H9 (cell line): ENCODE measurements at regions not wholly inside any gene's neighbourhood (a gene's known extent, or its start where the extent isn't known, plus 50 kb on each side); places are given as distances from the start of the nearest gene placed in this dataset.

Source experiments
- DNase-seq: peaks from one replicate; pipeline ENCODE4 v3.0.0-alpha.2; 2017
- H2AFZ ChIP-seq: one replicate; pipeline ENCODE4 v1.6.1; 2013; ENCODE audit warnings: mild to moderate bottlenecking, low read length, control low read depth, moderate library complexity
- H2AK5ac ChIP-seq: 2 replicates; pipeline ENCODE4 v1.6.1; 2013; ENCODE audit warnings: low read length, control low read depth, mixed read lengths; ENCODE audit not compliant: insufficient read length
- H2BK120ac ChIP-seq: one replicate; pipeline ENCODE4 v1.6.1; 2013; ENCODE audit warnings: low read depth, mild to moderate bottlenecking, low read length, control low read depth, inconsistent platforms; ENCODE audit not compliant: poor library complexity, severe bottlenecking
- H2BK12ac ChIP-seq: 2 replicates; pipeline ENCODE4 v1.6.1; 2013; ENCODE audit warnings: low read length, control low read depth, mixed read lengths, low read depth; ENCODE audit not compliant: insufficient read length
- H2BK15ac ChIP-seq: 2 replicates; pipeline ENCODE4 v1.6.1; 2013; ENCODE audit warnings: low read depth, low read length, control low read depth
- H2BK20ac ChIP-seq: one replicate; pipeline ENCODE4 v1.6.1; 2013; ENCODE audit warnings: low read depth, mild to moderate bottlenecking, low read length, control low read depth, inconsistent platforms; ENCODE audit not compliant: poor library complexity, severe bottlenecking
- H2BK5ac ChIP-seq: 2 replicates; pipeline ENCODE4 v1.6.1; 2013; ENCODE audit warnings: low read length, control low read depth, mixed read lengths; ENCODE audit not compliant: insufficient read length
- H3K14ac ChIP-seq: 2 replicates; pipeline ENCODE4 v1.6.1; 2013; ENCODE audit warnings: low read length, control low read depth; ENCODE audit not compliant: insufficient read depth
- H3K18ac ChIP-seq: 2 replicates; pipeline ENCODE4 v1.6.1; 2013; ENCODE audit warnings: low read depth, mild to moderate bottlenecking, mixed read lengths, low read length, control low read depth; ENCODE audit not compliant: insufficient read length
- H3K23ac ChIP-seq: 2 replicates; pipeline ENCODE4 v1.6.1; 2013; ENCODE audit warnings: low read length, control low read depth, mixed read lengths, low read depth; ENCODE audit not compliant: insufficient read length
- H3K23me2 ChIP-seq: 2 replicates; pipeline ENCODE4 v1.6.1; 2013; ENCODE audit warnings: low read depth, mild to moderate bottlenecking, mixed read lengths, low read length, control low read depth; ENCODE audit not compliant: insufficient read length, poor library complexity, severe bottlenecking
- H3K27ac ChIP-seq: 2 replicates; pipeline ENCODE4 v1.5.1; 2013; ENCODE audit warnings: low read length, control low read depth, mixed read lengths, low read depth; ENCODE audit not compliant: insufficient read length
- H3K27me3 ChIP-seq: 2 replicates; pipeline ENCODE4 v1.6.1; 2013; ENCODE audit warnings: low read length, control low read depth, inconsistent platforms; ENCODE audit not compliant: insufficient read depth
- H3K4ac ChIP-seq: 2 replicates; pipeline ENCODE4 v1.6.1; 2013; ENCODE audit warnings: low read depth, mild to moderate bottlenecking, control low read depth, inconsistent platforms, low read length, moderate library complexity
- H3K4me1 ChIP-seq: 2 replicates; pipeline ENCODE4 v1.6.1; 2013; ENCODE audit warnings: low read length, control low read depth, inconsistent platforms; ENCODE audit not compliant: insufficient read depth
- H3K4me2 ChIP-seq: 2 replicates; pipeline ENCODE4 v1.6.1; 2013; ENCODE audit warnings: low read length, control low read depth, mixed read lengths; ENCODE audit not compliant: insufficient read length, insufficient read depth
- H3K56ac ChIP-seq: 2 replicates; pipeline ENCODE4 v1.6.1; 2013; ENCODE audit warnings: low read depth, mild to moderate bottlenecking, mixed read lengths, low read length, control low read depth; ENCODE audit not compliant: insufficient read length
- H3K79me1 ChIP-seq: 2 replicates; pipeline ENCODE4 v1.6.1; 2013; ENCODE audit warnings: low read depth, mild to moderate bottlenecking, moderate library complexity, low read length, control low read depth, inconsistent platforms; ENCODE audit not compliant: insufficient read depth, poor library complexity, severe bottlenecking
- H3K79me2 ChIP-seq: 2 replicates; pipeline ENCODE4 v1.6.1; 2013; ENCODE audit warnings: low read length, control low read depth, inconsistent platforms; ENCODE audit not compliant: insufficient read depth
- H3K9ac ChIP-seq: 2 replicates; pipeline ENCODE4 v1.6.1; 2013; ENCODE audit warnings: low read length, control low read depth, mixed read lengths; ENCODE audit not compliant: insufficient read length; ENCODE audit errors: extremely low read depth
- H3K9me3 ChIP-seq: one replicate; pipeline ENCODE4 v1.6.1; 2013; ENCODE audit warnings: low read depth, low read length, inconsistent platforms; ENCODE audit not compliant: control insufficient read depth
- H3T11ph ChIP-seq: one replicate; pipeline ENCODE4 v1.6.1; 2013; ENCODE audit warnings: mild to moderate bottlenecking, low read length, control low read depth, inconsistent platforms
- H4K20me1 ChIP-seq: one replicate; pipeline ENCODE4 v1.6.1; 2013; ENCODE audit not compliant: control insufficient read depth, insufficient read length, insufficient read depth
- H4K5ac ChIP-seq: 2 replicates; pipeline ENCODE4 v1.6.1; 2013; ENCODE audit warnings: low read depth, mild to moderate bottlenecking, mixed read lengths, low read length, control low read depth; ENCODE audit not compliant: insufficient read length
- H4K8ac ChIP-seq: replicated peaks from 2 replicates; pipeline ENCODE4 v1.6.1; 2013; ENCODE audit warnings: low read length, control low read depth, mixed read lengths, low read depth; ENCODE audit not compliant: insufficient read length
- H4K91ac ChIP-seq: 2 replicates; pipeline ENCODE4 v1.6.1; 2013; ENCODE audit warnings: low read depth, mild to moderate bottlenecking, moderate library complexity, mixed read lengths, low read length, control low read depth; ENCODE audit not compliant: insufficient read length
- H3K27ac Mint-ChIP-seq, 3 experiments: 2 replicates in 2 of 3; 3 replicates in 1 of 3; pipeline ENCODE4 v1.8.0; 2020 to 2021; ENCODE audit warnings: mixed read lengths in 3 of 3, mild to moderate bottlenecking in 1 of 3, moderate library complexity in 1 of 3
- H3K27me3 Mint-ChIP-seq: 2 replicates; pipeline ENCODE4 v1.8.0; 2021; ENCODE audit warnings: low read depth, mild to moderate bottlenecking, moderate library complexity, mixed read lengths
- H3K36me3 Mint-ChIP-seq, 3 experiments: 2 replicates in 2 of 3; 3 replicates in 1 of 3; pipeline ENCODE4 v1.8.0; 2020 to 2021; ENCODE audit warnings: low read depth in 3 of 3, mixed read lengths in 3 of 3; ENCODE audit not compliant: insufficient read depth in 1 of 3
- H3K4me1 Mint-ChIP-seq, 2 experiments: 2 replicates each; pipeline ENCODE4 v1.8.0; 2020; ENCODE audit warnings: mixed read lengths in 2 of 2
- H3K4me3 Mint-ChIP-seq, 2 experiments: 2 replicates in 1 of 2; 3 replicates in 1 of 2; pipeline ENCODE4 v1.8.0; 2020 to 2021; ENCODE audit warnings: mild to moderate bottlenecking in 2 of 2, mixed read lengths in 2 of 2, moderate library complexity in 1 of 2
- H3K9me3 Mint-ChIP-seq, 2 experiments: 2 replicates in 1 of 2; 3 replicates in 1 of 2; pipeline ENCODE4 v1.8.0; 2020; ENCODE audit warnings: mild to moderate bottlenecking in 2 of 2, mixed read lengths in 2 of 2, moderate library complexity in 1 of 2
- WGBS: extraction: QIAGEN DNeasy Blood & Tissue Kit; methylation state at CpG from one replicate; pipeline ENCODE4 v1.1.7; 2013; ENCODE audit warnings: missing lambda C conversion rate, low lambda C conversion rate, mixed read lengths; ENCODE audit not compliant: insufficient read length; ENCODE audit errors: extremely low coverage; 5-methylcytosine and 5-hydroxymethylcytosine counted together
- TF ChIP-seq, protein P1 (sequence below): fragments of 200-600 bp; sonication (generic); conservative IDR thresholded peaks from 3 replicates; pipeline ENCODE4 v1.8.0; 2021; ENCODE audit warnings: antibody characterized with exemption, mild to moderate bottlenecking

DNA sequence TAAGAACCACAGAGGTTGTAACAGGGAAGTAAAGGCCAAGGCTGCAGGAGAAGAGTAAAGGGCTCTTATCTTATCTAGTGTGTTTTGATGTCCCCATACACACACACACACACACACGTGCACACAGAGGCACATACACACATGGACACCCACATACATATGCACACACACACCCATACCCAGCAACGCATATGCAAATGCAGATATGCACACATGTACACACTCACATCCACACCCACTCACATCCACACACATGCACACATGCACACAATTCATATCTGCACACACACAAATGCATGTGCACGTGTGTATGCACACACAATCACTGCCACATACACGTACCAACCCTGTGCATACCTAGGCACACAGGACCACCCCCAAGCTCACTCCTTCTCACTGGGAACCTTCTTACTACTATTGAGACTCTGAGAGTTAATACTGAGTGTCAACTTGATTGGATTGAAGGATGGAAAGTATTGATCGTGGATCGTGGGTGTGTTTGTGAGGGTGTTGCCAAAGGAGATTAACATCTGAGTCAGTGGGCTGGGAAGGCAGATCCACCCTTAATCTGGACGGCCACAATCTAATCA is 99.0 kb upstream of the AKAP13 start:
- H3K9me3 ChIP-seq, result no peaks in the 10 kb centered on the region
- H4K20me1 ChIP-seq, result no peaks in the 10 kb centered on the region
- peaks cover 4% of the 10 kb centered on the region for H3K27me3 Mint-ChIP-seq
- TF ChIP-seq, protein P1, sequence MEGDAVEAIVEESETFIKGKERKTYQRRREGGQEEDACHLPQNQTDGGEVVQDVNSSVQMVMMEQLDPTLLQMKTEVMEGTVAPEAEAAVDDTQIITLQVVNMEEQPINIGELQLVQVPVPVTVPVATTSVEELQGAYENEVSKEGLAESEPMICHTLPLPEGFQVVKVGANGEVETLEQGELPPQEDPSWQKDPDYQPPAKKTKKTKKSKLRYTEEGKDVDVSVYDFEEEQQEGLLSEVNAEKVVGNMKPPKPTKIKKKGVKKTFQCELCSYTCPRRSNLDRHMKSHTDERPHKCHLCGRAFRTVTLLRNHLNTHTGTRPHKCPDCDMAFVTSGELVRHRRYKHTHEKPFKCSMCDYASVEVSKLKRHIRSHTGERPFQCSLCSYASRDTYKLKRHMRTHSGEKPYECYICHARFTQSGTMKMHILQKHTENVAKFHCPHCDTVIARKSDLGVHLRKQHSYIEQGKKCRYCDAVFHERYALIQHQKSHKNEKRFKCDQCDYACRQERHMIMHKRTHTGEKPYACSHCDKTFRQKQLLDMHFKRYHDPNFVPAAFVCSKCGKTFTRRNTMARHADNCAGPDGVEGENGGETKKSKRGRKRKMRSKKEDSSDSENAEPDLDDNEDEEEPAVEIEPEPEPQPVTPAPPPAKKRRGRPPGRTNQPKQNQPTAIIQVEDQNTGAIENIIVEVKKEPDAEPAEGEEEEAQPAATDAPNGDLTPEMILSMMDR, result no peak
- no peak overlapping the region for H4K8ac ChIP-seq
- no peak overlapping the region for H3K27ac Mint-ChIP-seq
- H3K23ac ChIP-seq, result no peak overlapping the region
- no peak overlapping the region for H3K18ac ChIP-seq
- H3K79me1 ChIP-seq, result no peaks in the 10 kb centered on the region
- H3K79me2 ChIP-seq, result no peaks in the 10 kb centered on the region
- H3K4me1 Mint-ChIP-seq, result no peaks in the 10 kb centered on the region
- DNase-seq, result no peak
- no peaks in the 10 kb centered on the region for H3K23me2 ChIP-seq
- H2AFZ ChIP-seq, result no peak overlapping the region
- H4K5ac ChIP-seq, result no peak overlapping the region
- H4K91ac ChIP-seq, result no peak overlapping the region
- no peaks in the 10 kb centered on the region for H3K36me3 Mint-ChIP-seq
- no peaks in the 10 kb centered on the region for H3K9me3 Mint-ChIP-seq
- H3K56ac ChIP-seq, result no peak overlapping the region
- no peak overlapping the region for H3T11ph ChIP-seq
- no CpG with 5 or more reads among the region's 7 CpGs for WGBS
- no peaks in the 10 kb centered on the region for H3K4me1 ChIP-seq
- no peak overlapping the region for H2BK12ac ChIP-seq
- no peak overlapping the region for H2AK5ac ChIP-seq
- H2BK15ac ChIP-seq, result no peak overlapping the region
- no peak overlapping the region for H2BK20ac ChIP-seq
- H3K27me3 ChIP-seq, result no peaks in the 10 kb centered on the region
- no peak overlapping the region for H3K4me3 Mint-ChIP-seq
- no peak overlapping the region for H3K4ac ChIP-seq
- no peak overlapping the region for H3K9ac ChIP-seq
- H3K14ac ChIP-seq, result no peak overlapping the region; the same call in 1 of the 2 replicates
- no peak overlapping the region for H3K4me2 ChIP-seq
- H3K27ac ChIP-seq, result no peak overlapping the region
- no peak overlapping the region for H2BK120ac ChIP-seq
- no peak overlapping the region for H2BK5ac ChIP-seq
